GM18951 (cell line): ENCODE measurements at regions not wholly inside any gene's neighbourhood (a gene's known extent, or its start where the extent isn't known, plus 50 kb on each side); places are given as distances from the start of the nearest gene placed in this dataset.

Source experiments
- POLR2A ChIP-seq: IDR thresholded peaks from 4 replicates; pipeline ENCODE4 v1.6.1; 2011; ENCODE audit warnings: mild to moderate bottlenecking; ENCODE audit not compliant: insufficient read length, insufficient read depth; ENCODE audit errors: extremely low read depth
- in situ Hi-C: fragments of 300-500 bp; cut with MboI; formaldehyde crosslinking; loops from one replicate; pipeline ENCODE4 v1.12.0; 2022; ENCODE audit warnings: low sequenced_read_pairs, mixed read lengths, inconsistent platforms; ENCODE audit not compliant: unreplicated experiment

DNA sequence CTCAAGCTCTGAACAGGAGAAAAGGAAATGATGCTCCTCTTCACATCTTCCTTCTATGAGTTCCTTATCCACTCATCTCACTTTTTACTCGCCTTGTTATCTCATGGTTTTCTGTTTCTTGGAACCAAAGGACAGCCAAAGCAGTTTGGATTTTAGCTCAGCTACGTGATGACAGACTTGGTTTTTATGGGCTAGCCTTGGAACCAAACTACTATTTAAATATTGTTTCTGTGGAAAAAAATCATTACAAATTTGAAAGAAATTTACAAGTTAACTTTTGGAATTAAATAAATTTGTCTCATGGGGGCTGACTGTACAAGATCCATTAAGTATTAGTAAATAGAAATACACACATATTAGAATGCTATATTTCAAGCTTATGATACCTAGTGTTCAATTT lies 727.8 kb upstream of the FANCL start:
- in situ Hi-C loops: no loop called here

DNA sequence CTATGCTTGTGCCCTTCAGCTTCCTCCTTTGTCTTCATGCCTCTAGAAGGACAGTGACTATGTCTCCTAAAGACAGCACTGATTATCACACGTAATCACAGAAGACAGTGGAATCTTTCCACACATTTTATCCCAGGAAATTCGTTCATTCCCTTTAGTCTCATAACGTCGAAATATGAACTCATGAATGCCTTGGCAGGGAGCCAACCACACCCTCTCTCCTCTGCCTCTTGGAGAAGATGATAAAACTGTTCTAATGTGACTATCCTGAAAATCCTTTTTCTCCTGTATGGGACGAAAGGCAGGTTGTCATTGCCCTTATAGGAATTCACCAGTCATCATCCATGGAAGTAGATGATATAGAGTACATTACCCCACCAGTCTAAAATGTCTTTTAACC lies 726.6 kb upstream of the FANCL start:
- TF ChIP-seq POLR2A: no peak
- in situ Hi-C loops: no loop called here

More for the DNA sequence above, 727.8 kb upstream of the FANCL start:
- no peak for TF ChIP-seq POLR2A

DNA sequence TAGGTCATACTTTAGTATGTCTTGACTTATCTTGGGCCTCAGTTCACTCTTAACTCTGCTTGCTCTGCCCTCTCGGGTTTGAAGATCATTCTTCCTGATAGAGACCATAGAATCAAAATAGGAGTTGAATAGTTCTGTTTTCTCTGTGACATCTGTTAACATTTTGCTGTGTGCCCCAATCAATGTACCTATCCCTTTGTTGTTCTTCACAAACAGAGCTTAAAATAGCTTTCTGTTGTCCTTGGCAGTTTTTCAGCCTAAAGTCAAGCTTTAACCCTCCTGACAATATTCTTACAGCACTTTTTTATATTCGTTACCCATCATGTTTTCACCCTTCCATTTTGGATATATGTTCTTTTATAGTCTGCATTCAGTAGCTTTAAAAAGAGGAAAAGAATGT lies 724.5 kb upstream of the FANCL start:
- in situ Hi-C loops: no loop called here
- no peak for TF ChIP-seq POLR2A

DNA sequence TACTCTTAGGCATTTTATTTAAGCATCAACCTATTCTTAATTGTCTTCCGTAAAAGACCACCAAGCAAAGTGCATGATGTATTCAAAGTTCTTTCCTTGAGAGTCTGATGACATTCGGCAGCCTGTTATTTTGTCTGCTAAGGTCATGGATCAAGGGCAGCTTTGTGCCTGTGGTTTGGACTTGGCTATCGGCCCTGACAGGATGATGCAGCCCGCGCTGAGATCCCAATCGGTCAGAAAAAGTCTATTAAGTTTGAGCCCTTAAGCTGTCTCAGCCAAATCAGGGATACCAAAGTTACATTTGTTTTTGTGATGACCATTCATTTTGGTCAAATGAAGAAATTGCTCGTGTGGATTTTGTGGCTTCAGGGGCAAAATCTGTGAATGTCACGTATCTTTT lies 718.9 kb upstream of the FANCL start:
- TF ChIP-seq POLR2A: no peak
- in situ Hi-C loops: no loop called here

DNA sequence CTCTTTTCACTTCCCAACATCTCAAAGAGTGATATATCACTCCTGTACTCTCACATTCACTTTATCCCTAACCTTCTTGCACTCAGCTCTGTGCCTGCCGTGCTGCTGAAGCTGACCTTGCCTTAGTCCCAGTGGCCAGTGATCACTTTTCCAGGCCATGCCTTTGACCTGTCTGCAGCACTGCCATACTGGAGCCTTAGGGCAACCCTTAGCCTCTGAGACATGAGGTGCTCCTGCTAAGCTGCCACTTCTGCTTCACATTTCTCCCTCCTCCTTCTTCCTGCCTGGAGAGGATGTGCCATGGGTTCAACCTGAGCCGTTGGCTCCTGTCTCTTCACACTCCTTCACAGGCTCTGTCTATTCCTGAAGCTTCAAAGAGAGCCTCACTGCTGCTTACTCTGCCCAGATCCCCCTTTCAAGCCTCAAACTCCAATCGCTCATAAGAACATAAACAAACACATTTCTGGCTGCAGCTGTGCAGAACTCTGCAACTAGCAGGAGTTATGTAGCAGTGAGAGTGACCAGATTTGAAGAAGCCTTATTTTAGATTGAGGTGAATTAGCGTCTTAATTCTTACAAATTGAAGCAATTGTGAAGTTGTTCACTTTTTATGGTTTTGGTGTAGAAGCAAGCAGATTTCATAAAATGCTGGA lies 716.2 kb upstream of the FANCL start:
- TF ChIP-seq POLR2A: no peak

DNA sequence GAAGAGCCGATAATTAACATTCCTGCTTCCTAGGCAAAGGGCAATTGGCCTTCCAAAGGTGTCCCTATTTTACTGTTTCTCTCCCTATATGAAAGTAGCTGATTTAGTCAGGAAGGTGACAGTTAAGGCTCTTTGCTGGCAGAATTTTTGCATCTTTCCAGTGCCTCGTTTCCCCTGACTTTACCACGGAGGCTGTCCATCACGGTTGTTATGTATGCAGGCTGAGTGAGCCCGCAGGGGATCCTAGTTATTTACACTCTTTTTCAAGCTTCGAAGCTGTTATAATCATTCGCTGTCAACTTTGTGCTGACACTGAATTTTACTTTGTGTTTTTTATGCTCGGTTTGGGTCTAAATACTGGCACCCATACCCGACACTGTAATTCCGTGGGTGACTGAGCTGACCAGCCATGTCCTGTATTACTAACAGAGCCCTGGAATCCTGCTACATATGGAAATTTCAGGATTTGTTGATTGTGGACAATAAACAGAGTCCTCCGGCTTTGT lies 713.8 kb upstream of the FANCL start:
- in situ Hi-C loops: no loop called here
- TF ChIP-seq POLR2A: no peak

More for the DNA sequence above, 716.2 kb upstream of the FANCL start:
- in situ Hi-C loops: no loop called here

DNA sequence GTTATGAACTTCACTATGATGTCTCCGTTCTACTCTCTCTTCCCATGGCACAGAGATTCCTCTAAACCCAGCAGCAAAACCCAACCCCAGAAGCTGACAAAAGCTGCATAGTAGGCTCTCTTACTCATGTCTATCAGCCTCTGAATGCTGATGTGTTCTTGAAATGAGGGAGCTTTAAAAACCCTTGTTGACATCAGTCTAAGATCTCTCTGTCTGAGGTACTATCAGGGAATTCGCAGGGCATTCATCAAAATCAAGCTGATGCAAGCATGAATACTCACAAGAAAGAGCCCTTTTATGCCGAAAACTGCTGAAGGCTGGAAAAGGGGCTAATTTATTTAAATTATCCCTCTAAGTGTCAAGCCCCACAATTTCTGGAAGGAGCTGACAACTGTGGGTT lies 710.6 kb upstream of the FANCL start:
- no peak for TF ChIP-seq POLR2A
- in situ Hi-C loops: no loop called here

DNA sequence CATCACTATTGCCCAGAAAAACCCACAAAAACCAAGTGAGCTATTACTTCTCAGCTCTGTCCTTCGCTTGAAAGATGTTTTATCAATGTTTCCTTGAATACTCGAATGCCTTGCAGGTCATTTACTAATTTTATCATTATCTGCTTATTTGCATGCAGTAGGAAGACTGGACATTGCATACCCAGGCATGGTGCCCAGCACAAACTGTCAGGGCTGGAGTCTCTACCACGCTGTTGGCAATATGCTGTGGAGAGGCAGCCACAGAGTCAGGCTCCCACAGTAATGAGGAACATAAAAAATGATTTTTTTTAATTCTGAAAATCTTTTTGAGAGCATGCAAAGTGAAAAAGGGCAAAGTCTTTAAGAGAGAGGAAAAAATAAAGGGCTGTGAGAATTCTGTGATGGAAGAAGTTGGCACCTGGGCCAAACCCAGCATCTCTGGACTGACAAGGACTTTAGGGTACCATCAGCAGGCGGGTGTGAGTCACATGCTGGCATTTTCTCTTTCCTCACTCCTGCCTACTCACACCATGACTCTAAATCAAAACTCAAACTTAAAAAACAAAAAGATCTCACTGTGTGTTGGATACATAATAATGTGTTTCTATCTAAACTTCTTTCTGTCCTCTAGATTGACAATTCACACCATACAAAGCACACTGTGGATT lies 709.8 kb upstream of the FANCL start:
- no peak for TF ChIP-seq POLR2A
- in situ Hi-C loops: no loop called here

DNA sequence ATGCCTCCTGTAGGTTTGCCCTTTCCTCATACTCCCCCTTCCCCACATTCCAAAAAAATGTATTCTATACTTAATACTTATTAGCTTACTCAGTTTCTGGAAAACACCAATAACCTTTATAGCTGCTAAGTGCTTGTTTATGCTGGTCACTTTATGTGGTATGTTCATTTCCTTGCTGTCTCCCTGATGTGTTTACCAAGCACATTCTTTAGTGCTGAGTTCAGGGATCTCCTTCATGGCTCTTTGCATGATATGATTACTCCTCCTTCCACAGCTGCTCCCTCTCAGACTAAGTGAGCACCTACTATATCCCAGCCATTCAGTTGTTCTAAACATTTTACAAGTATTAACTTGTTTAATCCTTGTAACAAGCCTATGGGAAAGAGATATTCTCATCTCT lies 698.3 kb upstream of the FANCL start:
- in situ Hi-C loops: no loop called here
- no peak for TF ChIP-seq POLR2A

DNA sequence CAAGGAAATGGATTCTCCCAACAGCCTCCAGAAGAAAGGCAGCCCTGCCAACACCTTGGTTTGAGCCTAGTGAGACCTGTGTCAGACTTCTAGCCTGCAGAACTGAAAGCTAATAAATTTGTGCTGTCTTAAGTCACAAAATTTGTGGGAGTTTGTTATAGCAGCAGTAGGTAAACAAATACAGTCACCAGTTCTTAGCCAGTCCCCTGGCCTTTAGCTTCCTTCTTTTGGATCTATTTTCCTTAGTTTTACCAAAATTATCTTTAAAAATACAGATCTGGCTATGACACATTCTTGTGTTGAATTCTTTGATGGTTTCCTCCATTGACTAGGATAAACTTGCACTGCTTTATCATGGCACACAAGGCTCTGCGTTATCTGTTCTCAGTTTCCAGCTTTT lies 697.9 kb upstream of the FANCL start:
- in situ Hi-C loops: no loop called here
- no peak for TF ChIP-seq POLR2A

DNA sequence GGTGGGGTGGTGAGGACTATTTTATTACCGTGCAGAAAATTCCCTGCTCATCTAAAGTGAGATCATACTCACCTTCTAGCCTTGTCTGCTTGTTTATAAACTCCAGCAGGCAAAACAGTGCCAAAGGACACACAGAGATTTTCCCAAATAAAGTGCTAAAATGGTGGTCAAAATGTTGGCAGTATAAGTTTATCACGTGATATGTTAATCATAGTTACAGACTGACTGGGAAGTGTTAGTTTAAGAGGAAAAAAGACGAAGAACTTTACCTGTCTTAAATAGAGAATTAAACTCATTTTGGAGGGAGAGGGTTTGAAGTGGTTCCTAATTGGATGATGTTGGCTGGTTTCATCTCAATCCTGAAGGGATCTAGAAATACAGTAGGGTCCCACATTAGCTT lies 691.7 kb upstream of the FANCL start:
- in situ Hi-C loops: no loop called here
- no peak for TF ChIP-seq POLR2A

DNA sequence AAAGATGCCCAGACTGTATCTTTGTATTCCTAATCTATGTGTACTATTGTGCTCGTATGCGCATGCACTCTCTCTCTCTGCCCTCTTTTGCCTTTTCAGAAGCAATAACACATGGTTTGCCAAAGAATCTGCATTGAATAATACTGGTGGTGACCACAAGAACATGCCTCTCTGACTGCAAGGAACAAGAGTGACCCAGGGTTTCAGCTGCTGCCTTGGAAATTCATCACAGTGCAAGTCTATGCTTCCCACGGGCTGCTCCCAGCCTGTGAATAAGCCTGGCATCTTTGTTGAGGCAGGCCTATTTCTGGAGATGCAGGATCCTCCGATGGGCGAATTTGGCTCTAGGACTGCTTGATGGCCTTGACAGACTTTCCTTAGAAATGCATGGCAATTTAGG lies 689.4 kb upstream of the FANCL start:
- TF ChIP-seq POLR2A: no peak
- in situ Hi-C loops: no loop called here

DNA sequence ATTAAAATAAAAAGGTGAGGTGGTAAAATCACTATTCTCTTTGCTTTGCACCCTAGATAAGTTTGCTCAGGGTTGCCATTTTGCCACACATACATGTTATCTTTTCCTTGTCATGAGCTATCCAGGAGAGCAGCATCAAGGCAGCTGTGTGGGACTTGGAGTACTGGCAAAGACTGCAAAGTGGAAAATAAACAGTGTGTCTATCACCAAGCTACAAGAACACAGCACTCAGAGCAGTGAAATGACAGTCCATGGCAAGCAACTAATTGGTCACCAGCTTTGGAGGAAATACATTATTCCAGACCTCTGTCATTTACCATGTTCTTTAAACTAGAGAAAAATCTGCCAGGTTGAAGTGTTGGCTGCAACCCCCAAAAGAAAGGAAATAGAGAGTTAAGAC lies 687.8 kb upstream of the FANCL start:
- in situ Hi-C loops: no loop called here
- TF ChIP-seq POLR2A: no peak

DNA sequence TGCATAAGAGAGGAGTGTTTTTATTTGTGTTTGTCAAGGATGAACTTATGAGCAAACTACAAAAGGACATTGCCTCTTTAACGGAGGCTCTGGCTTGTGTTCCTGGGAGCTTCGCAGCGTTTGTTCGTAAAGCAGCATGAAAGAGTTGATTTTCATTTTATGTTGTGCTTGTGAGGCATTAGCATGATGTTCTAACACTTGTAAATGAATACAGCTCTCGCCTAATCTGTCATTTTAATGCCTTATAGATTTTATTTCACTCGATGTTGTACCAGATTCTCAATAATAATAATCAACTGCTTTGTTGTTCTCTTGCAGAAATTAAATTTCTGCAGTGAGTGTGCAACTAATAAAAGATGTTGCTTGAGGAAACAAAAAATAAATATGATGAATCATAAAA lies 687.3 kb upstream of the FANCL start:
- in situ Hi-C loops: no loop called here
- no peak for TF ChIP-seq POLR2A
